Kidney epithelial cell (primary cell): ENCODE measurements at regions not wholly inside any gene's neighbourhood (a gene's known extent, or its start where the extent isn't known, plus 50 kb on each side); places are given as distances from the start of the nearest gene placed in this dataset.

Experiments used
- DNase-seq: peaks from one replicate; pipeline ENCODE4 v3.0.0-alpha.2; 2010; ENCODE audit warnings: low read depth
- H3K27me3 ChIP-seq: 2 replicates; pipeline ENCODE4 v1.6.0; 2011; ENCODE audit warnings: low read length; ENCODE audit not compliant: control insufficient read depth, insufficient read depth
- H3K36me3 ChIP-seq: 2 replicates; pipeline ENCODE4 v1.5.1; 2011; ENCODE audit warnings: low read length; ENCODE audit not compliant: control insufficient read depth, insufficient read depth
- H3K4me3 ChIP-seq: 2 replicates; pipeline ENCODE4 v1.5.1; 2011; ENCODE audit warnings: low read depth, mild to moderate bottlenecking, control low read depth, low read length
- CTCF ChIP-seq: IDR thresholded peaks from 2 replicates; pipeline ENCODE4 v1.5.1; 2011; ENCODE audit warnings: mild to moderate bottlenecking, moderate library complexity, low read length, control low read depth, inconsistent platforms; ENCODE audit not compliant: insufficient read depth, poor library complexity, severe bottlenecking

- no peak for TF ChIP-seq CTCF
- no peak overlapping the region for H3K4me3 ChIP-seq
- DNase-seq: peak; percentile 35
- peaks cover 2% of the 10 kb centered on the region for H3K27me3 ChIP-seq
- no peaks in the 10 kb centered on the region for H3K36me3 ChIP-seq
Observed at GRCh38 chr16:13634959-13635358, 285.0 kb upstream of the ERCC4 start.

GRCh38 chr16:13638218-13638617, 281.7 kb upstream of the ERCC4 start:
- no peaks in the 10 kb centered on the region for H3K36me3 ChIP-seq
- no peak for TF ChIP-seq CTCF
- no peak overlapping the region for H3K4me3 ChIP-seq
- H3K27me3 ChIP-seq: peaks cover 2% of the 10 kb centered on the region
- no peak for DNase-seq

- DNase-seq: no peak
- H3K36me3 ChIP-seq: no peaks in the 10 kb centered on the region
- H3K27me3 ChIP-seq: peaks cover 7% of the 10 kb centered on the region
- TF ChIP-seq CTCF: no peak
- H3K4me3 ChIP-seq: no peak overlapping the region
Observed at GRCh38 chr16:13643412-13643811, 276.5 kb upstream of the ERCC4 start.

- Histone ChIP-seq H3K4me3 (no peak overlapping the region), H3K27me3 (peaks cover 7% of the 10 kb centered on the region), H3K36me3 (no peaks in the 10 kb centered on the region)
- DNase-seq: no peak
- no peak for TF ChIP-seq CTCF
Observed at GRCh38 chr16:13645601-13646245, 274.2 kb upstream of the ERCC4 start.

- TF ChIP-seq CTCF: no peak
- no peaks in the 10 kb centered on the region for H3K27me3 ChIP-seq
- H3K4me3 ChIP-seq: no peak overlapping the region
- H3K36me3 ChIP-seq: no peaks in the 10 kb centered on the region
- DNase-seq: no peak
Observed at GRCh38 chr16:13660807-13661206, 259.1 kb upstream of the ERCC4 start.

- Histone ChIP-seq H3K27me3 (no peaks in the 10 kb centered on the region), H3K36me3 (no peaks in the 10 kb centered on the region), H3K4me3 (no peak overlapping the region)
- no peak for TF ChIP-seq CTCF
- DNase-seq: no peak
Observed at GRCh38 chr16:13665876-13666275, 254.1 kb upstream of the ERCC4 start.
